HG03039 (cell line): ENCODE measurements at regions not wholly inside any gene's neighbourhood (a gene's known extent, or its start where the extent isn't known, plus 50 kb on each side); places are given as distances from the start of the nearest gene placed in this dataset.

ENCODE experiments used
- ATAC-seq: cut with Tn5 transposase; IDR thresholded peaks from one replicate; pipeline ENCODE4 v1.9.1; 2021; ENCODE audit warnings: mild to moderate bottlenecking, moderate library complexity; ENCODE audit not compliant: unreplicated experiment

DNA sequence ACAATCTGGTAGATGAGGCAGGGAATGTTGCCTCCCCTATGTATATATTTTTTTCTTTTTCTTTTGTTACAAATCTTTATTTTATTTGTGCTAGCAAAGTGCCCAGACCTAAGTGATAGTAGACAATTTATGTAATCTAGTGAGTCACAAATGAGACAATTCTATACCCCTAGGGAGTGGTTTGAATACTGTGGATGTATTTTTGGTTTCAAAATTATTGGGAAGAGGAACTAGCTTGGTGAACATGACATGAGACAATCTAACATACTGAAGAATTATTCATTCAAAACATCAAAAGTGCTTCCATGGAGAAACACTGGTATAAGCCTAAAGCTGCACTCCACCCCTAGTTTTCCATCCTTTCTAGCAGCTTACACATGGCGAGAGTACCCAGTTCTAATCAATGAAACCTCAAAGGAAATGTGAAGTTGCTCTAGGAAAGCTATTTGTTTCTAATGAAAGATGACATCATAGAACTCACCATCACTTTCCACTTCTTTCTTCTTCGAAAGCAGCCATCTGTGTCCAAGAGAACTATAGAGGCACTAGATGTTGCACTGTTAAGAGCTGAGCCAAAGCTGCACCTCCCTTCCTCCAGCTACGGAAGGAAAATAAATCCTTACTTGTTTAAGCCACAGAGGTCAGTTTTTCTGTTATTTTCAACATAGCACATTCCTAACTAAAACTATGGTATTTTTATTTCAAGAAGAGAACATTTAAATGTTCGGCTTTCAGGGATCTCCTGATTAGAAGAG lies 764.6 kb downstream of the LTN1 start:
- ATAC-seq, result no peak

DNA sequence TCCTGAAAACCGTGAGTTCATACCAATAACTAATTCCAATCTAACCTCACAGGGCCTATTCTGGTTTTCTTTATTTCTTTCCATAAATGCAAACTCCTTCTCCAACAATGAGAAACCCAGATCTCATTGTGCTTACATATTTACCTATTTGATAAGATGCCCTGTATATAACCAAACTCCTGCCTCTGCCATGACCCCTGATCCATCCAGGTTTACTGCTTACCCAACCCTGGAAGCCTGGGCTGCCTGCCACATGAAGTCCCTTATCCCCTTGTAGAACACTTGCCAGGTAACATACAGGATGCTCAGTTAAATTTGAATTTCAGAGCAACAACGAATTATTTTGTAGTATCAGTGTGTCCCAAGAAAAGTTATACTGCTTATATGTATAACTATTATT lies 766.1 kb downstream of the LTN1 start:
- ATAC-seq, result no peak

DNA sequence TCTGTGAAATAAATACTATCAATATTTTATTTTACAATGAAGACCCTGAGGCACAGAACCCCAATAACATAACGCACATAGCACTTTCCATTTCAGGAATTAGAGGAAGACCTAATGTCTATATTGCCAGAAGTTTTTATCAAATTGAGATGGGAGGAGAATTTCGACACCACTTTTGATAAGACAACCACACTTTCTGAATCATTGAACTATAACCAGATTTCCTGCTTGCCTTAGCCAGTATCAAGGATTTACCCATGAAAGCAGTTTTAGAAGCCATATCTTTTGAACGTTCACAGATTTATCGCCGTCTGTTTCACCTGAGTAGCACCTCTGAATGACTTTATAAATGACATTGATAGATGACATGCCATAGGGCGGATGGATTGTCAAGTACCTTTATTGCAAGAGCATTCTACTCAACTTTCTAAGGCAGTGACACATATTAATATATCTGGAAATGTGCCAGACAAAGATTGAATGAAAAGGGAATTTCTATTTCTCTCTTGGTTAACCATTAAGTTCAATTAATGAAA lies 768.4 kb downstream of the LTN1 start:
- ATAC-seq, result no peak

DNA sequence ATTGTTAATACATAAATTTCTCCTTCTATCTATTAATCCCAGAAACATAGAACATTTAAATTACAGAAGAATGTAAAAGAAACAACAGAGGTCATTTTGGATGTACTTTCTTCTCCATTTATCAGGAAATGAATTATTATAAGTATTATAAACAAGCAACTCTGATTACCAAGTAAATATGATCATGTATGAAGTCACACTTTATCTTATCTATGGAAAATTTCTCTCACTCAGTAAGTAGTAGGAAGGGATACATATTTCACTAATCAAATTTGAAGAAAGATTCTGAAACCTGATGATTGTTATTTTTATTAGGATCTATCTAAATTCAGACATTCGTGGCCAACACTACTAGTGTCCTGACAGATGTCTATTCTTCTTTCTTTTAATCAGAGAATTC lies 770.7 kb downstream of the LTN1 start:
- no peak for ATAC-seq

DNA sequence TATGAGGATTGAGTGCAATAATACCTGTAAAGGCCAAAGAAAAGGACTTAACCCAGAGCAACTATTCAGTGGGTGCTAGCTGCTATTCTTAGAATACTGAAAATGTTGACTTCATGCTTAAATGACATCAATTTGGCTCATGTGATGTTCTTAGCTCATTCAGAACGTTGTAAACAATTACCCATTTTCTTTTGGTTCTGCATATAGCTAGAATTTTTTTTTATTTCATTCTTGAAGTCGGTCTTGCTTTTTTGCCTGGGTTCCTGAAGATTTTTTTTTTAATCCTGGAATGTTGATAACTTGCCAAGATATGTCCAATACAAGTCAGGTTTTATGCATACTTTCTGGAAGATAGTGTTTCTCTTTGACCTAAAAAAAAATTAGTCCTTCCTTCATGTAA lies 772.0 kb downstream of the LTN1 start:
- no peak for ATAC-seq

DNA sequence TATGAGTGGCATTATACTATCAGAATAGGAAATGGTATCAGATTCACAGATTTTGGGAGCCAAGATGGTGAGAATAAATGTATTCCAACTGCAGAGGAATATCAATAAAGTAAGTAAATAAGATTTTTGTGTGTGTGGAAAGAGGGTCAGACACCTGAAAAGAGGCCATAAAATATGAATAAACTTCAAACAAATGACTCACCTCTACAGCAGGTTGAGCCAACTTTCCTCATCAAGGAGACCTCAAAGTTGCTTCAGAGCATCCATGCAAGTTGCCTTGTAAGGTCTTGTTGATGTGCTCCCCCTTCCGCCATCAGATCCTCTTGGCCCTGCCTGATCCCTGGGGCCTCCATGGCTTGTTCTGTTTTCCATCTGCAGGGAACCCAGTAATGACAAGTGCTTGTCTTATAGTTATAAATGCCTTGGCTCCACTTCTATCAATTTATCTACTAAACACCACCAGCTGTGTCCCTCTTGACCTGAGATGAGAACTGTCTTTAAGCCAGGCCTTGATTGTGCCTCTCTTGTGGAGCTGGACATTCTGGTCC lies 775.6 kb downstream of the LTN1 start:
- no peak for ATAC-seq

DNA sequence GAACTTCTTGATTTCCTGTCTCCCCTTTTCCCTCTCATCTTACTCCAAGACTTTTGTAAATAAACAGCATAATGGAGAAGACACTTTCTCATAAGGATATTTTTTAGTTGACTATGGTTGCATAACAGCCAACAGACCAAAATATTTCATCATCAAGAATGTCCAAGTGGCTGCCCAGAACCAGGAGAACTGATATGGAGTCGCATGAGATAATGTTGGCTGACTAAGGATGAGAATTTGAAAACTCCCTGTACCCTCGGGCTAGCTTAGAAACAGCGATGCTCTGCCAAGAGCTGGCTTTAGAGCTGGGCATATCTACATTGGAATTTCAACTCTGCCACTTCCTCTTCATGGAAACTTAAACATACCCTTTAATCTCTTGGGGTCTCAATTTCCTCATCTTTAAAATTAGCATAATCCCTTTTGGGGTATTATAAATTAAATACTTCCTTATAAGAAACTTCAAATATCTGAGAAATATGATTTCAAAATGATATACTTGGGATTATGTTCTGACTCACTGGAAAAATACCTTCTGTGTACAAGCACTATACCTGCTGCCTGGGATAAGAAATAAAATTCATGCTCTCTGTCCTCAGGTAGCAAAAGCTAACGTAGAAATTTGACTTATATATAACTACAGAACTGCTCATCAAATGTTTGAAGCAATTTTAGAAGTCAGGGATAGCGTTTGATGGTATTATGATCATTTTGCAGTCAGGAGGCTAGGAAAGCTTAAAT lies 777.3 kb downstream of the LTN1 start:
- no peak for ATAC-seq

DNA sequence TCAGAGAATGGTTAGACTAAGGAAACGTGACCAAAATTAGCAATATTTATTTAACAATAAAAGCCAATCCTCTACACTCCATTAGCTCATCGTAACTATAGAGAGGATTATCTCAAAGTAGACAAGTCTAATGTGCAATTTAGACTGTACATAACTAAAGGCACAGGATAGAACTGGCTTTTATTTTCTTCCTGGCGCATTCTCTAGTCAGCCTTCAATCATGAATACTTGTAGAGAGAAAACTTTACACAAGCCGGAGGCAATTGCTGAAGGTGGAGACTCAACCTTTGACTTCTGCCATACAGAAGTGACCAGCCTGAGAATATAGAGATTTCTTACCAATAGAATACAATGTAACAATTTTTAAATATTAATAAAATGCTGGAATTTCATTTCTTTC lies 777.9 kb downstream of the LTN1 start:
- ATAC-seq, result no peak

DNA sequence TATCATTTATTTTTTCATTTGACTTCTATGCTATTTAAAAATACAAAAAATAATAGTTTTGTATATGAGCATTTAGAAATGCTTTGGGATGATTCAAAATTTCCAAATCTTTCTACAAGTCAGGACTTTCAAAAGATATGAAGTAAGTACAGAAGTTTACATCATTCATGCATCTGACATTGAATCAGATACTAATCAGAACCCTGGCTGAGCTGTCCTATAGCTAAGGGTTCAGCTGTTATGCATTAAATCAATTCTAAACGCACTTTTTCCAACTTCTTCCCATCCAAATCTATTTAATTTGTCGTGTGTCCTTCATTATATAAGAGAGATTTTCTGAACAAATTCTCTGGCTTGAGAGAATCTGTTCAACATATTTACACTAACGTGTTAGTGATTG lies 779.4 kb downstream of the LTN1 start:
- ATAC-seq, result no peak

DNA sequence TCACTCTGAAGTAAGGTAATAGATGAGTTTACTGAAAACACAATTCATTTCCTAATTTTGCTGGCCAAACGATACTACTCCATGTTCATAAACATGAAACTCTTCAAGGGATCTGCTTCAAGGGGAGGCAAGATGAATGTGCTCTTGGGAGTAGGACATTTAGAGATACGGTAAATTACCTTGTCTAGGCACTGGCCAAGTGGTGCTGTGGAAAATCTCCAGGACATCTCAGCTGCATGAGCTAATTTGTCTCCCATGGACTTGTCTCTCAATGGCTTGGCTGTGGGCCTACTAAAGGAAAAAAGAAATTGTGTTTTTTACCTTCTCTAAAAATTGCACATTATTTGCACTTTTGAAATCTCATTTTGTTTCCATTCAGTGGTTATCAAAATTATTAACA lies 780.6 kb downstream of the LTN1 start:
- no peak for ATAC-seq

DNA sequence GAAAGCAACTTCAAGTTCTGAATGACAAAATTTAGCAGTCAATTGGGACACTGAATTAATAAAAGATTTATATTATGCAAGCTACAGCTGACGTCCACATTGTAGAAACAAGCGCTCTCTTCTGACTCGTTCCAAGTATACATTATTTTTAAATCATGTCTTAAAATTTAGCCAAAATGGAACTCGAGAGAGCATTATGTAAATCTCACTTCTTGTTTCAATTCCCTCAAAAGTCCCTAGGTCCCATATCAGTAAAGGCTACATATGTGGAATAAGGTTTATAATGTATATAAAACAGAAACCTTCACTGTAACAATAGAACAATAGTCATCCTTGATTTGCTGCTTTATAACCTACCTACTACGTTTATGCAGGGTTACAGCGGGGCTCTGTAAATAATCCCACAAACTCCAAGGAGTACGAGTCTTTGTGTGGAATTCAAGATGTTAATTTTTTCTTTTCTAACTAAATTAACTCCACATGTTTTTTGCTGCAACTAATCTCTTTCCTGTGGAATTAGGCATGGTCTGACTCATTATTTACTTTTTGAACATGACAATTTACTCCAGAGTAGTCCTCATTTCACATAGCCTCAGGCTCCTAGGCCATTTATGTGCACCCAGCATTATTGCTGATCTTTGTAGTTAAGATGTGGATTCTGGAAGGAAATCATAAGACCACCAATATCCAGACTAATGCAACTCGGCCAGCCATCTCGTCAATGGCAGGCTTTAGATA lies 785.1 kb downstream of the LTN1 start:
- no peak for ATAC-seq

DNA sequence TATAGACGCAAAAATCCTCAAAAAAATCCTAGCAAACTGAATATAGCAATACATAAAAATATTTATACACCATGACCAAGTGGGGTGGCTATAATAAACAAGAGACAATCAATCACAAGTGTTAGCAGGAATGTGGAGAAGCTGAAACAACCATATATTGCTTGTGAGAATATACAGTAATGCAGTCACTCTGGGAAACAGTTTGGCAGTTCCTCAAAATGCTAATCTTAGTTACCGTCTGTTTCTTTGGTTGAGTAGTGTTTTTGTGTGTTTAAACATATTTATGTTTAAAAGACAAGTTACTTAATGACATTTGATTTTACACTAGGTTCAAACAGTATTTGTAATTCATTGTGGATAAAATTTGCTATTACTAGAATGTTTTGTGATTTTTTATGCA lies 792.0 kb downstream of the LTN1 start:
- no peak for ATAC-seq

DNA sequence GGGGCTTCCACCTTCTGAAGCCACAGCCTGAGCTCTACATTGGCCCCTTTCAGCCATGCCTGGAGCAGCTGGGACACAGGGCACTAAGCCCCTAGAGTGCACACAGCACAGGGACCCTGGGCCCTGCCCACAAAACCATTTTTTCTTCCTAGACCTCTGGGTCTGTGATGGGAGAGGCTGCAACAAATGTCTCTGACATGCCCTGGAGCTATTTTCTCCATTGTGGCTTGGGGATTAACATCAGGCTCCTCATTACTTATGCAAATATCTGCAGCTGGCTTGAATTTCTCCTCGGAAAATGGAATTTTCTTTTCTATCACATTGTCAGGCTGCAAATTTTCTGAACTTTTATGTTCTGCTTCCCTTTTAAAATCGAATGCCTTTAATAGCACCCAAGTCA lies 795.7 kb downstream of the LTN1 start:
- ATAC-seq, result no peak

DNA sequence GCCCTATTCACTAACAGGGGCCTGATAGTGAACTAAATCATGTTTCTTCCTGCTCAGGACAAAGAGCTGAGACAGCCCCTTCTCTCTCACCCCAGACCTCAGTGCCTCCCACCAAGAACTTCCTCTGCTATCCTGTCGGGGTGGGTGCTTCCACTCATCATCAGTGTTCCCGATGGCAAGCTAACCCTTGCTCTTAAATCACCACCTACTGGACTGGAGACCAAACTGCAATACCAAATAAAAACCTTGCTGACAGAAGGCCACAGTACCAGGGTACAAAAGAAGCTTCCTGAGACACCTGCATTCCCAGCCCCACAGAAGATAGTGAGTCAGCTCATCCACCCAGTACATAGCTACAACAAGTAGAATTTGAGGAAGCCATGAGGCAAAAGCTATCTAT lies 799.5 kb downstream of the LTN1 start:
- no peak for ATAC-seq

DNA sequence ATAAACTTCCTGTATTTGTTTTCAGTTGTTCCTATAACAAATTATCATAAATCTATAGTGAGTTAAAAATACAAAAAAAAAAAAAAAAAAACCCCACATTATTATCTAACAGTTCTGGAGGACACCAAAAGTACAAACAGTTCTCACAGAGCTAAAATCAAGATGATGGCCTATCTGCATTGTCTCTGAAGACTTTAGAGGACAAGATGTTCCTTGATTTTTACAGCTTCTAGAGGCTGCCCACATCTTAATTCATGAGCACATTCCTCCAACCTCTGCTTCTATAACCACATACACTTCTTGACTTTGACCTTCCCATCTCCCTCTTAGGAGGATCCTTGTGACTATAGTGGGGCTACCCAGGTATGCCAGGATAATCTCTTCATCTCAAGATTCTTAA lies 806.1 kb downstream of the LTN1 start:
- no peak for ATAC-seq

DNA sequence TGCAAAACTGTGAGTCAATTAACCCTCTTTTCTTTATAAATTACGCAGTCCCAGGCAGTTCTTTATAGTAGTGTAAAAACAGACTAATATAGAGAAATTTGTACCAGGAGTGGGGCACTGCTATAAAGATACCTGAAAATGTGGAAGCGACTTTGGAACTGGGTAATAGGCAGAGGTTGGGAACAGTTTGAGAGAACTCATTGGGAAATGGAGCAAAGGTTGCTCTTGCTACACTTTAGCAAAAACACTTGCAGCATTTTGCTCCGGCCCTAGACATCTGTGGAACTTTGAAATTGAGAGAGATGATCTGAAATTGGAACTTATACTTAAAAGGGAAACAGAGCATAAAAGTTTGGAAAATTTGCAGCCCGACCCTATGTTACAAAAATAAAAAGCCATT lies 810.9 kb downstream of the LTN1 start:
- no peak for ATAC-seq

DNA sequence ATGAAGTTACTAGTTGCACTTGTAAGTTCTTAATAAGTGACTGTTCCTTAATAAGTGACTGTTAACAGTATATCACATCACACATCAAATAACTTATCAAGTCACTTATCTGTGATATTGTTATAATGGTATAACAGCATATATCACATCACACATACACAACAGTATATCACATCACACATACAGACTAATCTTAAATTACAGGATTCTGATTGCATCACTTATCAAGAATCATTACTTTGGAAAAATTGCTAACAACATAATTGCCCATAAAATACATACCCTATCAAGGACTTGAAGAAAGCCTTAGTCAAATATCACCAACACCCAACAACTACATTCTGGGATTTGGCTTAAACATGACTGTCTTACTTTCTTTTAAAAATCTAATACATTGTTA lies 813.5 kb downstream of the LTN1 start:
- ATAC-seq, result no peak

DNA sequence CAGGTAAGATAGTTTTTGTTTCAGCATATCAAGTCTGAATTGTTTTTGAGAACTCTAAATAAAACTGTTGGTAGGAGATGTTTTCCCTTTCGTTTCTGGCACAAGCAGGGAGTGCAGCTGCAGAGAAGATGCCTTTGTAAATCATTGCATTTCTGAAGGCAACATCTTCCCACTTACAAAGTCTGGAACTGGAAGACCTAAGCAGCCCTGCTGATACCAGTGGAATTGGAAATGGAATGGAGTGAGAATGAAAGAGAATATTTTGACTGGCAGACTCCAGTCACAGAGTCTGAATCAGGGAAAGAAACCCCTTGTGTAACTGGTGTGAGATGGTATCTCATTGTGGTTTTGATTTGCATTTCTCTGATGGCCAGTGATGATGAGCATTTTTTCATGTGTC lies 815.6 kb downstream of the LTN1 start:
- ATAC-seq, result no peak

DNA sequence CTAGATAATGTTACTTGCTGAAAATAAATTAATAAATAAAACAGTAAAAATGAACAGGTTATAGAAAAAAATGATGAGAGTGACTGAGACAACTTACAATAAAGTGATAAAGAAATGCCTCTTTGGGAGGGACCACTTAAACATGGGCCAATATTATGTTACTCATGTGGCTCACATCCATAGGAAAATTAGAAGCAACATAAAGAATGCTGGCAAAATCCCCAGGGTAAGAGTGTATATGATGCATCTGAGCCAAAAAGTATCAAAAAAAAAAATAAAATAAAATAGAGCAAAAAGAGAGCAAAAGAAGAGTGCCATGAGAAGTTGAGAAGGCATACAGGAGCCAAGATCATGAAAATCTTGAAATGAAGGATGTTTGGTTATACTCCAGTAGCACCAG lies 818.0 kb downstream of the LTN1 start:
- no peak for ATAC-seq

DNA sequence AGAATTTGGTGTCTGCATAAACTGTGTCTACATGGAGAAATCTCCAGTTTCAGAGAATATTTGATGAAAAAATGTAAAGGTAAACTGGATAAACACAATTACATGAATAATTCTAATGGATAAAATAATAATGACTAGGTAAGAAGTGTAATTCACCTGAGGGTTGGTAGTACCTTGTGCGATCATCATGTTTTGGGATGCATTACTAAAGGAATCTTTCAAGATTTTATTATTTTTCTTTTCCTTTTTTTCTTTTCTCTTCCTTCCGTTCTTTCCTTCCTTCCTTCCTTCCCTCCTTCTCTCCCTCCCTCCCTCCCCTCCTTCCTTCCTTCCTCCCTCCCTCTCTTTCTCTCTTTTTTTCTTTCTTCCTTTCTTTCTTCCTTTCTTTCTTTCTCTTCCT lies 818.7 kb downstream of the LTN1 start:
- no peak for ATAC-seq

DNA sequence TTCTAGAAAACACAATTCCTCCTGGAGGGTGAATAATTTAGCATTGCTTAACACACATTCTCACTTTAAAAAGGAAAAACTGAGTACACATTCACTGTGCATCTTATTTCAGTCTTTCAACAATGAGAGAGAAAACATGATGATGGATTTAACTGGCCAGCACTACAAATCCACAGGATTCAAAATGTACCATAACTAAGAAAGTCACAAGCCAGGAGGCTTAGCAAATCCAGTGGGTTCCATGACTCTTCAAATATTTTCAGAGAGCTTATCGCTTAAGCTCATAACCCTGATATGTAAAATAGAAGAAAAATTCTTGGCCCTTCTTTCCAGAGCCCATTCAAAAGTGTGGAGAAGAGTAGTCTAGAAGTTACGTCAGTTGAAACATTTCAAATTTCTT lies 820.3 kb downstream of the LTN1 start:
- ATAC-seq, result no peak
